HEK293T (cell line): ENCODE measurements at regions not wholly inside any gene's neighbourhood (a gene's known extent, or its start where the extent isn't known, plus 50 kb on each side); places are given as distances from the start of the nearest gene placed in this dataset.

ENCODE experiments used
- BHLHE40 ChIP-seq: fragments of 450-650 bp; IDR thresholded peaks from 2 replicates; pipeline ENCODE4 v1.6.1; 2016; ENCODE audit warnings: mild to moderate bottlenecking, moderate library complexity, borderline replicate concordance
- CTBP1 ChIP-seq: fragments of 450-650 bp; IDR thresholded peaks from 2 replicates; pipeline ENCODE4 v1.6.1; 2016; ENCODE audit warnings: borderline replicate concordance
- ELF4 ChIP-seq: fragments of 450-650 bp; IDR thresholded peaks from 2 replicates; pipeline ENCODE4 v1.6.1; 2017; ENCODE audit warnings: antibody characterized with exemption
- L3MBTL2 ChIP-seq: fragments of 450-650 bp; conservative IDR thresholded peaks from 2 replicates; pipeline ENCODE4 v1.6.1; 2016; ENCODE audit warnings: mild to moderate bottlenecking
- NFRKB ChIP-seq: fragments of 450-650 bp; IDR thresholded peaks from 2 replicates; pipeline ENCODE4 v1.6.1; 2016; ENCODE audit warnings: mild to moderate bottlenecking, moderate library complexity
- PKNOX1 ChIP-seq: fragments of 450-650 bp; IDR thresholded peaks from 2 replicates; pipeline ENCODE4 v1.6.1; 2016
- SUZ12 ChIP-seq: fragments of 450-650 bp; IDR thresholded peaks from 2 replicates; pipeline ENCODE4 v1.6.1; 2016; ENCODE audit warnings: mild to moderate bottlenecking
- ZNF384 ChIP-seq: fragments of 450-650 bp; IDR thresholded peaks from 2 replicates; pipeline ENCODE4 v1.6.1; 2016

GRCh38 chr6:10154251-10154650 lies 260.6 kb downstream of the TFAP2A start:
- no peak for TF ChIP-seq ZNF384
- TF ChIP-seq BHLHE40, result no peak
- TF ChIP-seq NFRKB, result no peak
- no peak for TF ChIP-seq CTBP1
- TF ChIP-seq ELF4, result no peak
- no peak for TF ChIP-seq SUZ12
- TF ChIP-seq L3MBTL2, result no peak
- TF ChIP-seq PKNOX1, result no peak
